ENCODE measurements at regions not wholly inside any gene's neighbourhood (a gene's known extent, or its start where the extent isn't known, plus 50 kb on each side); places are given as distances from the start of the nearest gene placed in this dataset.

DNA sequence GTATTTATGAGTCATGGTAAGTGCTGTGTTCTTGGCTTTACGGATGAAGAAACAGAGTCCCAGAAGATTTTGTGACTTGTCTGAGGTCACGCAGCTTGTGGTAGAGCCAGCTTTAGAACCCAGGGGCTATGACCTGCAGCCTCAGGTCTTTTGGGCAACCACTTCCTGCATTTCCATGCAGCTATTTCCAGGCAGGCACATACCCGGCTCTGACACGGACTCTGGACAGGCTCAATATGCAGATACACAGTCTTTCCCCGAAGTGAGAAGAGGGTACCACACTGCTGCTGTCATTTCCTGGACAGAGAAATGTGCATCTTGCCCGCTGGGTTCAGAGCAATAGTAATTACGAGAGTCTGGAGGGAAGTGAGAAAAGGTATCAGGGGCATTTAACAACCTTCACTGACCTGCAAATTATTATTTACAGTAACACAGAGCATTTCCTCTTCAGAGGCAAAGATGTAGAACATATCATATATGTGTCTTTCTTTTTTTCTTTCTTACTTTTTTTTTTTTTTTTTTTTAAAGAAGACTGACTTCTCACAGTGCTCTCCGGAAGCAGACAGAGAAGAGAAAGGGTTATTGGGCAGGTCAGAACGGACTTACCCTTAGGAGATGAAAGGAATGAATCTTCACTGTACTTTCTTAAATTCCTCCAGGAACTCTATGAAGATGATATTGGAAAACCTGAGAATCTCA is 185.1 kb downstream of the CLIC5 start:
- no peak for DNase-seq (ENCODE audit: low read depth, low spot score)
- H3K27ac ChIP-seq, result no peak overlapping the region

DNA sequence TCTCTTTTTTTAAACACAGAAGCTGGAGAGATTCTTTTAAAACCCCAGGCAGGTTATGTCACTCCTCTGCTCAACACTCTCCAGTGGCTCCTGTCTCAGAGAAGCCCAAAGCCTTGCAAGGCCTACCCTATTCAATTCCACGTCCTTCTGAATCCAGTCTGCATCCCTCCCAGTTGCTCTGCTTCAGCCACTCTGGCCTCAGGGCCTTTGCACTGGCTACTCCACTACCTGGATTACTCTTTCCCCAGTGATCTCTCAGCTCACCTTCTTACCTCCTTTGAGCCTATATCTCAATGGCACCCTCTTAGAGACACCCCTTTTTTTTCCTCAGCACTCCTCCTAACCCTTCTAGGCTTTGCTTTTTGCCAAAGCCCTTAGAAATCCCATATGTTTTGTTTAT is 185.8 kb downstream of the CLIC5 start:
- no peak for DNase-seq (ENCODE audit: low read depth, low spot score)

DNA sequence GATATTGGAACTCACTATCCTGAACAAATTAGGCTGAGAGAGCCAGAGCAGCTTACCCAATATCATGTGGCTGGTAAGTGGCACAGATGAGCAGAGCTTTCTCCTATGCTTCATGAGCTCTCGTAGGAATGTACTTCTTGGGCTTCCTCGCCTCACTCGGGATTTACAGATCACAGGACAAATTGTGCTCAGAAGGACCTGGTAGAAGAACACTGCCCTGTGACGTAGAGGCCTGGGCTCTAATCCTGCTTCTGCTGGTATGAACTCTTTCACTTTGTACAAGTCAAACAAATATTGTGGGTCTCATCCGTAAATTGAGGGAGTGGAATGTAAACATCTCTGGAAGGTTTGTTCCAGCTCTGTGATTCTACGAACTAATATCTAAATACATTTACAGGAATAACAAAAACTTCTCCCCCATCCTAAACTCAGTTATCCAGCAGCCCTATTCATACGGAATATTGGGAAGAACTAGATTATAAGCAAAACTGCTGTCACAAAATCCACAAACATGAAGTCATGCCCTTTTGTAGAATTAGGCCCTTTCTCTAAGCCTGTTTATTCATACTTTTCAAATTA is 187.6 kb downstream of the CLIC5 start:
- no peak for DNase-seq (ENCODE audit: low read depth, low spot score)
- no peak overlapping the region for H3K27ac ChIP-seq

More for the DNA sequence above, 185.8 kb downstream of the CLIC5 start:
- no peak overlapping the region for H3K27ac ChIP-seq

DNA sequence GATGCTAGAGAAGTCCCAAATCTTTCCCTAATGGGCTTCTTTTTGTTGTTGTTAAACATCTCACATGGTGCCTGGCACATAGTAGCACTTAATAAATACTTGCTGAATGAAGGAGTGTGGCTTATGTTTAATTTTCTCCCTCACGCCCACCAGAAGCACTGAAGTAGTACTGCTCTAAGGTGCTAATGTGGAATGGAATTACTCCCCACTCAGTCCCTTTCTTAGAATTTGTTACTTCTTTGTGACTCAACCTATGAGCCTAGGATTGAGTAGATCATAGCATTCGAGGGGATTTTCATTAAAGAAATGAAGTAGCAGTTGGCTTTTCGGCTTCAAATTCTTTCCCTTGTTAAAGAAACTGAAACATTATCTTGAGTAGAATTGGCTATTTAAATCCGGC is 192.8 kb downstream of the CLIC5 start:
- H3K27ac ChIP-seq, result no peak overlapping the region
- no peak for DNase-seq (ENCODE audit: low read depth, low spot score)

DNA sequence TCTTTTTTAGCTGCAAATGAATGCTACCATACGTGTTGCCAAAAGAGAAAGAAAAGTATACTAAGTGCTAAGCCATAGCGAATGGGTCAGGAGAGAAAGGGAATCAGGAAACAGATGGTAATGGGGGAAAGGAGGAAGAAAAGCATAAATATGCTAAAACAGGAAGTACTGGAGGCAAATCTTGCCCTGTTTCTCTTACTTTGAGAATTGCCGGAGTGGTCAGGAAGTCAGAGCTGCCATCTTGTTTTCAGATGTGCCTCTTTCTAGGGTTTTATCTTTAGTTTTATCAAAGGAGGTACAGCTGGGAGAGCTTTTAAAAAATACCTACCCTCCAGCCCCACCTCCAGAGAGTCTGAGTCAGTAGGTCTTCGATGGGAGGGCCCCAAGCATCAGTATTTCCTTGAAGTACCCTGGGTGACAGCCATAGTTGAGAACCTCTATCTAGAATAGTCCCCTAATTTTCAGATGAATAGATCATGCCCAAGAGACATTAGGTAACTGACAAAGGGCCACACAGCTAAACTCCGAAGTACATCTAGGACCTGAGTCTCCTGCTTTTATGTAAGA is 193.3 kb downstream of the CLIC5 start:
- DNase-seq (ENCODE audit: low read depth, low spot score), result no peak

DNA sequence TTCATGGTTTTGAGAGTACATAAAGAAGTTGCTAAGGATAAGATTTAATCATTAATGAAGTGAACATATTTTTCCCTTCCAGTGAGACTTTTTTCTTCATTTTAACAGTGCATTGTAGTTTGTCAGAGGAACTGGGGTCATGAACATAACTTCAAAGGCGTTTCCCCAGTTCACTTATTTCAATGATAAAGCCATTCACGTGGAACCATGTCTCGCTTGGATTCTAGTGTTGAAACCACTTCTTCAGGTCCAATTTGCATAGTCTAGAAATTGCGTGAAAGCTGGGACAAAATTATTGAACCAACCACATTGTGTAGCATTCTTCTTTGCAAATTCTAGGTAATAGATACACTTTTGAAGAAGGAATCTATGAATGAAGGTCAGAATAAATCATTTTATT is 197.0 kb downstream of the CLIC5 start:
- H3K27ac ChIP-seq, result no peak overlapping the region
- no peak for DNase-seq (ENCODE audit: low read depth, low spot score)

More for the DNA sequence above, 193.3 kb downstream of the CLIC5 start:
- H3K27ac ChIP-seq, result no peak overlapping the region

DNA sequence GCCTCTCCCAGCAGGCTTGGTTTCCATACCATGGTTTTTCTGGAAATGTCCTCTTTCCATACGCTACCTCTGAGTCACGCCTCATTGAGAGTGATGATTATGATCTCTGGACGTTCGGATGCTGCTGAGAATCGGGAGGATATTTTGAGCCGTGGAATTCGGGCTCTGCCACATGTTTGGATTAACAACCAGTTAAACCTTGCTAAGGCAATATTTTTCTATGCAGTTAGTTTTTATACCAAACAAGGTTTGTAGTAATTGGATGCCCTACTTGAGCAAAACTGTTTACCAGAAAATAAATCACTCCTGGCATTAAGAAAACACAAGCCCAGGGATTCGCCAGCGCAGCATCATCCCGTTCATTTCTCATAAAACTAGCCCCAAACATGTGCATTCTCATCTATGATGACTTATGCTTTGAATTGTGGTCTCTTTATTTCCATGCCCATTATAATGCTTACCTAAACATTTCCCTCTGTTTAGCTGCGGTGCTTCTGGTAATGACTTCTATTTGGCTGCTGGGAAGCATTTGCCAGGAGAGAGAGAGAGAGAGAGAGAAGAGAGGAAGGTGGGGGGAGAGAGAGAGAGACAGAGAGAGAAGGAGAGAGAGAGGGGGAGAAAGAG is 198.9 kb downstream of the CLIC5 start:
- no peak overlapping the region for H3K27ac ChIP-seq
- no peak for DNase-seq (ENCODE audit: low read depth, low spot score)

DNA sequence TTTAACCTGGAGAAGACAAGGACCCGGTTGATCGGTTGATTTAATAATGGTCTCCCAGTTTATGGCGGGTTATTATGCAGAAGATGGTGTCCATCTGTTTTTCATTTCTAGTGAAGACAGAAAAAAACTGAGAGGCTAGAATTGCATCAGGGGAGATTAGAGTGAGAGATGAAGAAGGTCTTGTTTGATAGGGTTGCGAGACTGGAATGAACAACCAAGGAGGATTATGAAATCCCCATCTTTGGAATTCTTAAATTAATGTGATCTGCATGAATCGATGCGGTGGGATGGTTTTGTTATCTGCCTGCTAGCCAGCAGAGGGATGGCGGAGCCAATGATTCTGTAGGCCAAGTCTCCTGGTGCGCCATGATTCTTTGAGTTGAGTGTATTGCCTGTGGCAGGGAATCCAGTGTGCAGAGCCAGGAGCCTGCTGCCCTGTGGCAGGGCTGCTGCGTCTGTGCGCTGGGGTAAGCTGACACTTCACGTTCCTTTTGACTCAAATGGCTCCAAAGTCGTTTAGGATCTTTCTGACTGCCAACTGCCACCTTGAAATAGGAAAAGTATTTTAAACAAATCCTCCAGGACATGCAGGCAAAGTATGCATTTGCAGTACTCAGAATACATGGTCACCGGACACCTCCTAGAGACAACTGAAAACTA is 200.1 kb downstream of the CLIC5 start:
- no peak for DNase-seq (ENCODE audit: low read depth, low spot score)
- no peak overlapping the region for H3K27ac ChIP-seq

DNA sequence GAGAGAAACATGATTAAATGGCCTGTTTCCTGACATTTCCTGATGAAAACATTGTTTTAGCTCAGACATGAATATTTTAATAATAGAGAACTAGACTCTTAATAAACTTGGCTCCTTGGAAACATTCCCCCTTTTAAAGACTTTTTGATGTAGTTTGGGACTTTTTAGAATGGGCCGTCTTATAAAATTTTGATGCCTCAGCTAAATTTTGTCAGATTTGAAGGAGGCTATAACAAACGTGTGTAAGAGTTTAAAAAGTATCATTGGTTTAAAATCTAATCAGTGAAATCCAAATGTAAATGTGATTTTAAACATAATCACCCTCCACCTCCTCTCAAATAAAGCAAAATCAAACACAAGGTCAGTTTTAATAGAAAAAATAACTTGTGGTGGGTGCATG is 200.9 kb downstream of the CLIC5 start:
- no peak overlapping the region for H3K27ac ChIP-seq
- no peak for DNase-seq (ENCODE audit: low read depth, low spot score)

DNA sequence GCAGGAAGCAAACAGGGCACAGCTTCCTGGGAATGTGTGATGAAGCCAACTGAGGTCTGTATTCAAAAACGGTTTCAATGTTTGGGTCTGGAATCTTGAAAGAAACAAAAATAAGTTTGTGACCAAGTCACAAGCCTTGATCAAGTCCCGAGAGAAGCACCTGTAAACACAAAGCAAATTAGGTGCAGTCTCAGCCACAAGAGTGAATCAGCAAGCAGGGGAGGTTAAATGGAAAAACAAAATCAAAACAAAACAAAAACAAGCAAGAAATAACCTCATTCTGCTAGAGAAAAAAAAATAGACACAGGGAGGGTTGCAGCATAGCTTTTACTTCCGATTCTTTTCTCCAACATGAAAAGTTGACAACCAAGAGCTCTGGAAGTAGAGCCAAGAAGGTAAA is 201.7 kb downstream of the CLIC5 start:
- no peak overlapping the region for H3K27ac ChIP-seq
- DNase-seq (ENCODE audit: low read depth, low spot score), result no peak

DNA sequence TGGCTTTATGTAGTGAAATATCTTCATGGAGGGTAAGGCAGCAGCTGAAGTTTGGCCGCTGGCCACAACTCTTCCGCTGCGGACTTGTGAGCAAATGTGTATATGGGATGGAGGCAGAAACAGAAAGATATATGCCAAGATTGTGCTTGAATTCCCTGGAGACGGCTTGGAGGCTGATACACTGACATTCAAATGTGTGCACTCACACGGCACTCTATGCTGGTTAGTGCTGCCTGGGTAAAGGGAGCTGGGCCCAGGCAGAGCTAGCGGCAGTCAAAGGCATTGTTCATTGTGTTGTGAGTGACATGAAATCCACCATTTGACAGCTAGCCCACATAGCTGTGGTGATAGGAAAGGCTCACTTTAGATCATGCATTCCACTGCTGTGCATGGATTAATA is 202.7 kb downstream of the CLIC5 start:
- H3K27ac ChIP-seq, result no peak overlapping the region
- DNase-seq (ENCODE audit: low read depth, low spot score), result no peak

DNA sequence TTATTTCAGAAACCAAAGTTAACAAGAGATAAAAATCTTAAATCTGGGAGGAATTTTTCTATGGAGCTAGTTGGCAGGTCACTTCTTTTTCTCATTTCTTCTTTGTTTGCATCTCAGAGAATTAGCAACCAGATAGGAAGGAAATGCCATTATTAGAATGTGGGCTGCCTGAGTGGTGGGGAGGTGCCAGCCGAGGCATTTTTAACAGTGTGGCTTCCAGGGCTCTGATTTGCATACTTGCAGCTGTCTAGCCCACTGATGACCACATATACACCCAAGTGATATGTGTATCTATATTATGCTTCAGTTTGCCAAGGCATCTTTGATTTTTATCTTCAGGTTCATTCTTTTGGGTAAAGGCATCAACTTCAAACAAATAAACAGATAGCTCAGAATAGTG is 206.7 kb downstream of the CLIC5 start:
- no peak for DNase-seq (ENCODE audit: low read depth, low spot score)
- H3K27ac ChIP-seq, result no peak overlapping the region

DNA sequence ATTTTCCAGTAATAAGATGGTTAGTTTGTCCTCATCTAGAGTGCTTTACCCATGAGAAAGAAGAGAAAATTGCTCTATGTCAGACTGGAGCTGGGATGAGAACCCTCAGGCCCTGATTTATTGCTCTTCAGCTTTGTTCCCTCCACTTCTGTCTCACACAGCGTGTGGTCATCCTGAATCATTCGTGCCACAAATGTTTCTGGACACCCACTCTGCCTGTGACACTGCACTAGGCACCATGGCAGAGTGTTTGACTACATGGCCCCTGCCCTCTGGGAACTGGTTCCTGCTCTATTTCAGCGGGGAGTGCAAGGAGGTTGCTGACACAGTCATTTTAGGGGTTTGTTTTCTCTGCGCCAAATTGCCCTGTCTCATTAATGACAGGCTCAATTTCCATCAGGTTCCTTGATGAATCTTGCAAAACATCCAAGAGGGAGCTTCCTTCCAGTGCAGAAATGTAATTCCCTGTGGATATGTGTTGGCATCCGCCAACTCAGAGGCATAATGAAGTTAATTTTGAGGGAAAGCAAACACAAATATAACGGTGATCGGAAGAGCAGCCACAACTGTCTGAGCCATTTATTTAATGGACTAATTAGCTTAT is 207.5 kb downstream of the CLIC5 start:
- DNase-seq (ENCODE audit: low read depth, low spot score), result no peak
- H3K27ac ChIP-seq, result no peak overlapping the region

DNA sequence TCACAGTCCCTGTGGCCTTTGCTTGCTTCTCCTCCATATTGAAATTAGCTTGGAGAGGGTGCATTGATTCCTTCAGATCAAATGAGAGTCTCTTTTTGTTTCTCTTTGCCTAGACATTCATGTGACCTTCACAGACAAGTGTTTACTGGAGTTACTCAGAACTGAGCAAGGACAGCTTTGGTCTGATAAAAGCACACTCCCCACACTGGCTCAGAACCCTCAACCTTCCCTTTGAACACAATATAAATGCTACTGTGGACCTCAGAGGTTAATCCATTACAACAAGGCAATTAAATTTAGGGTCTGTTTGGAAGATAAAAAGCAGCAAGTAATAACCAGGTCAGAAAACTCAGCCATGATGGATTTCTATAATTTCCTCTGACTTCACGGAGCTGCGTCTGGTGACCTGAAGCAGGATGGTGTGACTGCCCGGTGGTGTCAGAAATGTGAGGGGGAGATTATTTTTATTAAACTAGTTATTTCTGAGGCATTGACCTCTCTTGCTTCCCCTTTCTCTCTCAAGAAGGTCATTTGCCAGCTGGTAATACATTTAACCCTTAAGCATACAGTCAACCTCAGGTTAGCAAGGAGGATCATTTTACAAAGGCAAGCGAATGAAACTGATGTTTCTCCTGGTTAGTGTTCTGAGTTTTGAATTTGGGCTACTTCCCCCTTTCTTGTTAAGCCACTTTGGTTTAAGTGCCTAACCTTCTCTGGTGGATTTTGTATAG is 208.2 kb downstream of the CLIC5 start:
- no peak for DNase-seq (ENCODE audit: low read depth, low spot score)
- H3K27ac ChIP-seq, result no peak overlapping the region

DNA sequence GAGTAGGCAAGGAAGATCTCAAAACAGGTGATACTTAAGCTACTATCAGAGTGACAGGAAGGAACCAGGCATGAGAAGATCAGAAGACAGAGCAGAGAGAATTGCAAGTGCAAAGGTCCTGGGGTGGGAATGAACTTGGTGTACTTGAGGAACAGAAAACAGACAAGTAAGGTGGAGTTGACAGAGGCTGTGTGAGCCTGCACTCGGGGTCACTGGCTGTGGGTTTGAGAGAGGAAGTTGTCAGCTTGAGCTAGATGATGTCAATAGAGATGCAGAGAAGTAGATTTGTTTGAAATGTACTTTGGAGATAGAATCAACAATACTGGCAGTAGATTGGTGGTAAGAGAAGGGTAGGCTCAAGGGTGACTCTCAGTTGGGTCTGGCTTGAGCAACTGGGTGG is 209.5 kb downstream of the CLIC5 start:
- no peak overlapping the region for H3K27ac ChIP-seq
- no peak for DNase-seq (ENCODE audit: low read depth, low spot score)

DNA sequence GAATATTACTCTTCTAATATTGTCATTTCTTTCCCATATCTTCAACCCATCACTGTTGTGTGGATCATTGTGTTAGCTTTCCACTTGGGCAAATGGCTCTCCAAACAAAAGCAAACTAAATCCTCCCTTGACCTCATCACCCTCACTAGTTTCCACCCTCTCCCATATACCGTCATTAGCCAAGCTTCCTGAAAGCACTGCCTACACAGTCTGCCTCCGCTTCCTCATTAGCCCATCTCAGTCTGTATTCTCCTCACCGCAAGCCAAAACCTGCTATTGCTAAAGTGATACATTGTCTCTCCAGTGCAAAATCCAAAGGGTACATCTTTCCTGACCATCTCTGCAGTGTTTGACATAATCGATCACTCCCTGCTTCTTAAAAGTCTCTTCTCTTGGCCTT is 212.6 kb downstream of the CLIC5 start:
- no peak for DNase-seq (ENCODE audit: low read depth, low spot score)
- H3K27ac ChIP-seq, result no peak overlapping the region

DNA sequence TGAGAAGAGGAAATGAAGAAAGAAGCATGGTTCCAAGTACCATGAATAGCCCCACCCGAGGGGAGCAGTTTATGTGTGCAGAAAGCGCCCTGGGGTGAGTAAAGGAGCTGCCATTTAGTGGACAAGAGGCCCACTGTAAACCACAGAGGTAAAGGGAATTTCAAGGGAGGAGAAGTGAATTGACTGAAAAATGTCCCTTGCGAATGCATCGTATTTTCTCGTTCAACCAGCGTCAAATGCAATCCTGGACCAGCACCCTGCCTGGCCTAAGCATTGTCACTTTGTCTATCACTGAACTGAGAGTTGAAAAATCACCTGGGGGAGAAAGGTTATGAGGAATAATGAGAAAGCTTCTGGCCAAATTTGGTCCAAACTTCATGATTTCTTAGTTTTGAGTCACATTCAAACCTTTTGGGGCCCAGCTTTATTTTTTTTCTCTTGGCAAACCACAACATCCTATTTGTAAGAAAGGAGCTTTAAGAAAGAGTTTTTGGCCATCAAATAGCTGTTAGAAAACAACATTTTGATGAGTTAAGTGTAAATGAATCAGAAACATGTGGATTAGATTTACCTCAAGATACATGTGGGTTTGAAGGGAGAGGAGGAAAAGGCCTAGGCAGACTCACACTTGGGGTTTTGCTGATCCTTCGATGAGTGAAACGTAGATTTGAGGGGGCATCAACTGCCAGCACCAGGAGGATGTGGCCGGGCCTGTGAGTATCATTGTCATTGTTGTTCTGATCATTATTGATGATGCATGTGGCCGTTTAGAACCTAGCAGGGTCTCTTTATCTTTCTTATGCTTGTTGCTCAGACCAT is 214.0 kb downstream of the CLIC5 start:
- no peak overlapping the region for H3K27ac ChIP-seq
- DNase-seq (ENCODE audit: low read depth, low spot score), result no peak

DNA sequence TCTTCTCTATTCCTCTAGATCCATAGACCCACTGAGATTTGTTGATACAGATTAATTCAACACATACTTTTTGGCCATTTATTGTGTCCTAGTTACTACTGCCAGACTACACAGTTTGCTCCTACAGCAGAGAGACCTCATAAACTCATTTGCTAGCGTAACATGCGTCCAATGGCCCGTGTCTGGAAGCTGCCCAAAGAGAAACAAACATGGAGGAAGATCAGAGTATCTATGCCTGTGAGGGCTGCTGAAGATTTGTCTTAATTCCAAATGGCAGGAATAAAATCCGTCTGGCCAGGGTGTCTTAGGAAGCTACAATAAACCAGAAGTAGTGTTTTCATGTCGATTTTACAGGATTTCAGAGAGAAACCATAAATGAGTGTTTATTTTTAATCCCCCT is 214.7 kb downstream of the CLIC5 start:
- DNase-seq (ENCODE audit: low read depth, low spot score), result no peak
- H3K27ac ChIP-seq, result no peak overlapping the region

DNA sequence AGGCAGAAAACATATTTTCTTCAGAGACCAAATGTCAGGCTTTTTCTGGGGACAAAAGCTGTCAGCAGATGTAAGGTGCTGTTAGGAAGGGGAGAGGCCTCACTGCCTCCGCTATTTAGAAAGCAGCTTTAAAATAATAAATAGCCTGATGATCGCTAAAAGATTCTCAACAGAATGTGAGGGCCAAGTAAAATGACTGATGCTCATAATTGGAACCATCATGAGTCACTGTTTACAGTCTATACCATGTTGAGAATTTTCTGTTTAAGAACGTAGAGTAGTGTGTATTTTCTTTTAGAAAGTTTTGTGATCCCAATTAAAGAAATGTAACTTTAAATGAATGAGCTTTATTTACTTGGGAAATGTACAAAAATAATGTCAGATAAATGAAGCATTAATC is 220.0 kb downstream of the CLIC5 start:
- no peak overlapping the region for H3K27ac ChIP-seq

More for the DNA sequence above, 220.0 kb downstream of the CLIC5 start:
- no peak for DNase-seq (ENCODE audit: low read depth, low spot score)

Data from epithelial cell of prostate (primary cell).